ENCODE measurements at regions not wholly inside any gene's neighbourhood (a gene's known extent, or its start where the extent isn't known, plus 50 kb on each side); places are given as distances from the start of the nearest gene placed in this dataset.

GRCh38 chr12:75974323-75975187 is 57.0 kb downstream of the PHLDA1 start:
- no peak for DNase-seq

- DNase-seq, result no peak
Measured at GRCh38 chr12:75971253-75971652, 60.3 kb downstream of the PHLDA1 start.

GRCh38 chr12:75970310-75970709 is 61.3 kb downstream of the PHLDA1 start:
- no peak for DNase-seq

- DNase-seq, result no peak
Measured at GRCh38 chr12:75969768-75970167, 61.8 kb downstream of the PHLDA1 start.

GRCh38 chr12:75965661-75966060 is 65.9 kb downstream of the PHLDA1 start:
- DNase-seq, result no peak

- no peak for DNase-seq
Measured at GRCh38 chr12:75964150-75964549, 67.4 kb downstream of the PHLDA1 start.

- no peak for DNase-seq
Measured at GRCh38 chr12:75961878-75962277, 69.7 kb downstream of the PHLDA1 start.

- DNase-seq, result no peak
Measured at GRCh38 chr12:75960954-75961661, 70.5 kb downstream of the PHLDA1 start.

- DNase-seq, result no peak
Measured at GRCh38 chr12:75960086-75960910, 71.3 kb downstream of the PHLDA1 start.

GRCh38 chr12:75959506-75959905 is 72.1 kb downstream of the PHLDA1 start:
- no peak for DNase-seq

- no peak for DNase-seq
Measured at GRCh38 chr12:75959060-75959459, 72.5 kb downstream of the PHLDA1 start.

- DNase-seq, result no peak
Measured at GRCh38 chr12:75955251-75955650, 76.3 kb downstream of the PHLDA1 start.

- no peak for DNase-seq
Measured at GRCh38 chr12:75954749-75955148, 76.8 kb downstream of the PHLDA1 start.

- no peak for DNase-seq
Measured at GRCh38 chr12:75954041-75954440, 77.5 kb downstream of the PHLDA1 start.

- DNase-seq, result no peak
Measured at GRCh38 chr12:75953312-75953906, 78.2 kb downstream of the PHLDA1 start.

- DNase-seq, result no peak
Measured at GRCh38 chr12:75951399-75952278, 79.9 kb downstream of the PHLDA1 start.

- no peak for DNase-seq
Measured at GRCh38 chr12:75947156-75947723, 84.3 kb downstream of the PHLDA1 start.

GRCh38 chr12:75945581-75945980 is 86.0 kb downstream of the PHLDA1 start:
- no peak for DNase-seq

- no peak for DNase-seq
Measured at GRCh38 chr12:75944905-75945432, 86.6 kb downstream of the PHLDA1 start.

- DNase-seq, result no peak
Measured at GRCh38 chr12:75944097-75944904, 87.3 kb downstream of the PHLDA1 start.
